ENCODE measurements at regions not wholly inside any gene's neighbourhood (a gene's known extent, or its start where the extent isn't known, plus 50 kb on each side); places are given as distances from the start of the nearest gene placed in this dataset.

- DNase-seq (ENCODE audit: low read depth in 2 of 2): no peak
- no peak overlapping the region for H3K4me3 ChIP-seq (replicated peaks in 1 of 2; ENCODE audit: low read depth in 2 of 2, low read length in 2 of 2)
- TF ChIP-seq, protein P1, sequence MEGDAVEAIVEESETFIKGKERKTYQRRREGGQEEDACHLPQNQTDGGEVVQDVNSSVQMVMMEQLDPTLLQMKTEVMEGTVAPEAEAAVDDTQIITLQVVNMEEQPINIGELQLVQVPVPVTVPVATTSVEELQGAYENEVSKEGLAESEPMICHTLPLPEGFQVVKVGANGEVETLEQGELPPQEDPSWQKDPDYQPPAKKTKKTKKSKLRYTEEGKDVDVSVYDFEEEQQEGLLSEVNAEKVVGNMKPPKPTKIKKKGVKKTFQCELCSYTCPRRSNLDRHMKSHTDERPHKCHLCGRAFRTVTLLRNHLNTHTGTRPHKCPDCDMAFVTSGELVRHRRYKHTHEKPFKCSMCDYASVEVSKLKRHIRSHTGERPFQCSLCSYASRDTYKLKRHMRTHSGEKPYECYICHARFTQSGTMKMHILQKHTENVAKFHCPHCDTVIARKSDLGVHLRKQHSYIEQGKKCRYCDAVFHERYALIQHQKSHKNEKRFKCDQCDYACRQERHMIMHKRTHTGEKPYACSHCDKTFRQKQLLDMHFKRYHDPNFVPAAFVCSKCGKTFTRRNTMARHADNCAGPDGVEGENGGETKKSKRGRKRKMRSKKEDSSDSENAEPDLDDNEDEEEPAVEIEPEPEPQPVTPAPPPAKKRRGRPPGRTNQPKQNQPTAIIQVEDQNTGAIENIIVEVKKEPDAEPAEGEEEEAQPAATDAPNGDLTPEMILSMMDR (IDR thresholded peaks at IDR 0.05; ENCODE audit: low read depth, low read length): no peak
Observed at GRCh38 chr4:123809864-123810263, 413.3 kb downstream of the SPRY1 start.

- TF ChIP-seq, protein P1 (IDR thresholded peaks at IDR 0.05; ENCODE audit: low read depth, low read length): no peak
- DNase-seq (ENCODE audit: low read depth in 2 of 2): no peak
- no peak overlapping the region for H3K4me3 ChIP-seq (replicated peaks in 1 of 2; ENCODE audit: low read depth in 2 of 2, low read length in 2 of 2)
Observed at GRCh38 chr4:123812066-123812390, 415.4 kb downstream of the SPRY1 start.

DNA sequence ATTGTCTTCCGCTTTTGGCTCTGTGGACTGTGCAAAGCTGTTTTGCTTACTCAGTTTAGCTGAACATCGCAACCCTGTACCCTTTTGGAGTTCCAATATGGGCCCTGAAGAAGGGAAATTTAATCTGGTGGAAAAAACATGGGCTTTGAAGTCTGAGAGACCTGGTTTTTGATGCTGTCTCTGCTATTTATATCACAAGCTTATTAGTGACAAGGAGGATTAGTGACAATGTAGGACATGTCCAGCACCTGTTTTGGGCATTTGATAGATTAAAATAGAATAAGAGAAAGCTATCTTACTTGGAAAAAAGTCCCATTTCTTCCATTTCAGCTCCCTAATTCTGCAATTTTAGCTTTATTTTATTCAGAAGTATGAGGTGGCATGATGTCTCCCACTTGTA is 417.3 kb downstream of the SPRY1 start:
- TF ChIP-seq, protein P1 (IDR thresholded peaks at IDR 0.05; ENCODE audit: low read depth, low read length): no peak
- DNase-seq (ENCODE audit: low read depth in 2 of 2): no peak
- no peak overlapping the region for H3K4me3 ChIP-seq (replicated peaks in 1 of 2; ENCODE audit: low read depth in 2 of 2, low read length in 2 of 2)

DNA sequence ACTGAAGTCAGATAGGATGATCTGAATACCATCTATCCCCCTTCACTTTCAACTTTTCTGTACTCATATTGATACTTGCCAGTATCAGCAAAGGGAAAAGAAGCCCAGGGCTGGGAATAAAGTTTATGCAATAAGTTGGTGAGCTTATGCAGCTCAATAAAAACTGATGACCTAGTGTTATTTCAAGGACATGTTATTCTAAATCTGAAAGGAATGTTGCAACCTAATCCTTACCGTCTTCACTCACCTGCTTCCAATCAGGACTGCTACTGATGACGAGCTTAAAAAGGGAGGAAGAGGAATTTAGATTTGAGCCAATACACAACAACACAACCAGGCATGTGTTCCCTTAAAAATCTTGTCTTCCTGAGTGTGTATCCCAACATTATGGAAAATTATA is 419.9 kb downstream of the SPRY1 start:
- TF ChIP-seq, protein P1 (IDR thresholded peaks at IDR 0.05; ENCODE audit: low read depth, low read length): no peak
- no peak overlapping the region for H3K4me3 ChIP-seq (replicated peaks in 1 of 2; ENCODE audit: low read depth in 2 of 2, low read length in 2 of 2)
- DNase-seq (ENCODE audit: low read depth in 2 of 2): no peak

DNA sequence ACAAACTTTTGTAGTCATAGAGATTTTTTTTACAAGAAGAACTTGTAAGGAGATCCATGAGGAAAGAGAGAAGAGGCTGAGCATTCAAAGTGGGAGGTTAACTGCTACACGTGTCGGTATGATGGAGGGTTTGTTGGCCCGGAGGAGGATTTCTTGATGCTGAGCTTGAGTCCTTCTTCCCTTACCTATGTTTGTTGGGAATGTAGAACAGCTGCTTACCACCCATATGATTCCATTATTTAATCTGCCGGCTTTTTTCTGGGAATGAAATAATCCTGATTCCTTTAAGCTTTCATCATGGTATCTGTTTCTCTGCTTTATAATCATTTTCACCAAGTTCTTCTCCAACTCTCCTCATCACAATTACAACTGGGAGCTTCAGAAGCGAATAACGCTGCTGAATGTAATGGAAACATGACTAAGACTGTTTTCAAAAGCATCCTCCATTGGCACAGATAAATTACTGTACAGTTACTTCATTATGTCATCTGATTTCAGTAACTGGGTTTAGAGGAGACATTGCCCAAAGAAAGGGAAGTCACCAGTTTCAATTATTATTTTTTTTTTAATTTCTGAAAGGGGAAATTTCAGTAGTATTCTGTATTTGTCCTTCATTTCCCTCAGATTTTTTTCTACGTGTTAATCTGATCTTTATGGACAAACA is 420.6 kb downstream of the SPRY1 start:
- no peak overlapping the region for H3K4me3 ChIP-seq (replicated peaks in 1 of 2; ENCODE audit: low read depth in 2 of 2, low read length in 2 of 2)
- TF ChIP-seq, protein P1 (IDR thresholded peaks at IDR 0.05; ENCODE audit: low read depth, low read length): no peak
- DNase-seq (ENCODE audit: low read depth in 2 of 2): peak in 1 of 2 donors; percentile 34

DNA sequence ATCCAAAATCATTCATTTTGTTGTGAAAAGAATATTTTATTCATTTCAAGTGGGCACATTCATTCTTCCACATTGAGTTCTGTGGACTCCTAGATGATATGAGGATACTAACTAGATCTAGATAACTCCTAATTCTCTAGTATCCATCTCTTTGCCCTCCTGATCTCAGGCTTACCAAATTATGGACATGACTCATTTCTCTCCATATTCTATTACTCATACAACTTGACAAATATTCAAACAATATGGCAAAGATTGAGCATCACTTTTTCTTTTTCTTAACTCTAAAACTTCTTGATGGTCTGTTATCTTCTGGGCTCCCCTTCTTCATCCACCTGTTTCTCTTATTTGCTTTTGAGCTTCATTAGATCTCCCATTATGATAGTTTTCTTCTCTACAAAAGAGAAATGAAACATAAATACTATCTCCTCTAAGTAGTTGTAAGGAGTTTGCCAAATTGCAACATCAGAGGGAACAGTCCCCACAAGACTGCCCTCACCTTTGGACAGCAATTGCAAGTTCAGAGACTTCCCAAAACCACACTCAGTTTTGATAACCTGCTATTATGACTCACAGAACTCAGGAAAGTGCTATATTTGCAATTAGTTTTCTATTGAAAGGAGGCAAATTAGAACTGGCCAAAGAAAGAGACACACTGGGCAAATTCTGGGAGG is 422.9 kb downstream of the SPRY1 start:
- no peak overlapping the region for H3K4me3 ChIP-seq (replicated peaks in 1 of 2; ENCODE audit: low read depth in 2 of 2, low read length in 2 of 2)
- TF ChIP-seq, protein P1 (IDR thresholded peaks at IDR 0.05; ENCODE audit: low read depth, low read length): no peak
- DNase-seq (ENCODE audit: low read depth in 2 of 2): peak; percentile 29 to 61
